GM12864 (cell line): ENCODE measurements at regions not wholly inside any gene's neighbourhood (a gene's known extent, or its start where the extent isn't known, plus 50 kb on each side); places are given as distances from the start of the nearest gene placed in this dataset.
"Not testable (repeated sequence)": the region's sequence is repeated elsewhere in the genome, so short reads cannot be mapped to it uniquely, and the experiment has no call there.

Experiments used
- DNase-seq: peaks from one replicate; pipeline ENCODE4 v3.0.0-alpha.2; 2011; ENCODE audit warnings: low read depth
- H3K4me3 ChIP-seq: 2 replicates; pipeline ENCODE4 v1.5.1; 2011; ENCODE audit warnings: mild to moderate bottlenecking, low read depth, low read length, control low read depth
- TF ChIP-seq, protein P1 (sequence below): IDR thresholded peaks from 2 replicates; pipeline ENCODE4 v1.5.1; 2011; ENCODE audit warnings: low read depth, mild to moderate bottlenecking, moderate library complexity, low read length, control low read depth, inconsistent platforms; ENCODE audit errors: missing control alignments

DNA sequence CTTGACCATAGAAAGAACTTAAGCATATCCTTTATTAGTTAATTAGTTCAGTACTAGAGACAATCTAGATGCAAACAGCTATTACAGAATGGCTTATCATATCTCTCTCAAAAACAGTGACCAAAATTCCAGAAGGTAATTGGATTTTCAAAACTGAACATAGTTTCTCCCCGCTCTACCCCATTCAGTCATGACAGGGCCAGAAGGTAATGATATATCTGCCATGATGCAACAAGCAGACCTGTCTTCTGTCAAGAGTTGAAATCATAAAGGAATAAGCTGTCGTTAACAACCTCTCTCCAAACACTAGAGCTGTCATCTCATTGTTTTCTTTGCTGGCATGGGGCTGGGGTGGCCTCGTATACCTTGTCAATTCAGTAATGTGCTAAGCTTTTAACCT lies 200.5 kb upstream of the POU5F2 start:
- no peak for DNase-seq
- H3K4me3 ChIP-seq: no peak overlapping the region
- TF ChIP-seq, protein P1, sequence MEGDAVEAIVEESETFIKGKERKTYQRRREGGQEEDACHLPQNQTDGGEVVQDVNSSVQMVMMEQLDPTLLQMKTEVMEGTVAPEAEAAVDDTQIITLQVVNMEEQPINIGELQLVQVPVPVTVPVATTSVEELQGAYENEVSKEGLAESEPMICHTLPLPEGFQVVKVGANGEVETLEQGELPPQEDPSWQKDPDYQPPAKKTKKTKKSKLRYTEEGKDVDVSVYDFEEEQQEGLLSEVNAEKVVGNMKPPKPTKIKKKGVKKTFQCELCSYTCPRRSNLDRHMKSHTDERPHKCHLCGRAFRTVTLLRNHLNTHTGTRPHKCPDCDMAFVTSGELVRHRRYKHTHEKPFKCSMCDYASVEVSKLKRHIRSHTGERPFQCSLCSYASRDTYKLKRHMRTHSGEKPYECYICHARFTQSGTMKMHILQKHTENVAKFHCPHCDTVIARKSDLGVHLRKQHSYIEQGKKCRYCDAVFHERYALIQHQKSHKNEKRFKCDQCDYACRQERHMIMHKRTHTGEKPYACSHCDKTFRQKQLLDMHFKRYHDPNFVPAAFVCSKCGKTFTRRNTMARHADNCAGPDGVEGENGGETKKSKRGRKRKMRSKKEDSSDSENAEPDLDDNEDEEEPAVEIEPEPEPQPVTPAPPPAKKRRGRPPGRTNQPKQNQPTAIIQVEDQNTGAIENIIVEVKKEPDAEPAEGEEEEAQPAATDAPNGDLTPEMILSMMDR: no peak

DNA sequence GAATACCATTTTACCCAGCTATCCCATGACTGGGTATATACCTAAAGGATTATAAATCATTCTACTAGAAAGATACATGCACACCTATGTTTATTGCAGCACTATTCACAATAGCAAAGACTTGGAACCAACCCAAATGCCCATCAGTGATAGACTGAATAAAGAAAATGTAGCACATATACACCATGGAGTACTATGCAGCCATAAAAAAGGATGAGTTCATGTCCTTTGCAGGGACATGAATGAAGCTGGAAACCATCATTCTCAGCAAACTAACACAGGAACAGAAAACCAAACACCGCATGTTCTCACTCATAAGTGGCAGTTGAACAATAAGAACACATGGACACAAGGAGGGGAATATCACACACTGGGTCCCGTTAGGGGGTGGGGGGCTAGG lies 191.9 kb upstream of the POU5F2 start:
- not testable (repeated sequence) for DNase-seq, H3K4me3 ChIP-seq

DNA sequence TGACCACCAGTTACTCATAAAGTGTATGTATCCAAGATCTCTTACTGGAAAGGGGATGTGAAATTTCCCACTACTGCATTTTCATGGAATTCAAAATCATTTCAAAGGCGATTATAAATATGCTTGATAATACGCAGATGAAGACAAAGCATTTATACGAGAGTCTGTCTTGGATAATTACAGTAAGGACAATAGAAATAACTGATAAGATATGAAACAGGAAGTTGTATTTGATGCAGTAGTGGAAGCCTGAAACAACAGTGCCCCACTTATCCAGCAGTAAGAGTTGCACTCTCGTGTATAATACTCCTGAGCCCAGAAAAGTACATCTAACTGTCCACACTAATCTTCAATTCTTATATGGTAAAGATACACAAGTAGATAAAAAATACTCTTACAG lies 188.7 kb upstream of the POU5F2 start:
- TF ChIP-seq, protein P1: no peak
- DNase-seq: no peak
- H3K4me3 ChIP-seq: no peak overlapping the region

DNA sequence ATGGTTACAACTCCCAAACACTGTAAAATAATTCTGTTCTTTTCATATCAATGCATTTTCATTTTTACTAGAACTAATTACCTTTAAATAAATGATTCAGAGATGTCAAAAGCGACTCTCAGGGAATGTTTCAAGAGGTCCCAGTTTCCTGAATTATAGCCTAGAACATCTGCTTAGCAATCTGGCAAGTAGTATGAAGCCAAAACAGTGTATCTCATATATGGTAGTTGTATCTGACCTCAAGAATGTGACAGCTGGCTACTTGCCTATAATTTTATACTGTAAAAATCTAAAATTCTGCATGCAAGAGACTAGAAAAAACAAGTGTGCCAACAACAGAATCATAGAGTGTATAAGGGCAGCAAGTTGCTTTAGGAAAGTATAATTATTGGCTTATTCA lies 187.7 kb upstream of the POU5F2 start:
- H3K4me3 ChIP-seq: no peak overlapping the region
- no peak for DNase-seq
- TF ChIP-seq, protein P1: no peak

DNA sequence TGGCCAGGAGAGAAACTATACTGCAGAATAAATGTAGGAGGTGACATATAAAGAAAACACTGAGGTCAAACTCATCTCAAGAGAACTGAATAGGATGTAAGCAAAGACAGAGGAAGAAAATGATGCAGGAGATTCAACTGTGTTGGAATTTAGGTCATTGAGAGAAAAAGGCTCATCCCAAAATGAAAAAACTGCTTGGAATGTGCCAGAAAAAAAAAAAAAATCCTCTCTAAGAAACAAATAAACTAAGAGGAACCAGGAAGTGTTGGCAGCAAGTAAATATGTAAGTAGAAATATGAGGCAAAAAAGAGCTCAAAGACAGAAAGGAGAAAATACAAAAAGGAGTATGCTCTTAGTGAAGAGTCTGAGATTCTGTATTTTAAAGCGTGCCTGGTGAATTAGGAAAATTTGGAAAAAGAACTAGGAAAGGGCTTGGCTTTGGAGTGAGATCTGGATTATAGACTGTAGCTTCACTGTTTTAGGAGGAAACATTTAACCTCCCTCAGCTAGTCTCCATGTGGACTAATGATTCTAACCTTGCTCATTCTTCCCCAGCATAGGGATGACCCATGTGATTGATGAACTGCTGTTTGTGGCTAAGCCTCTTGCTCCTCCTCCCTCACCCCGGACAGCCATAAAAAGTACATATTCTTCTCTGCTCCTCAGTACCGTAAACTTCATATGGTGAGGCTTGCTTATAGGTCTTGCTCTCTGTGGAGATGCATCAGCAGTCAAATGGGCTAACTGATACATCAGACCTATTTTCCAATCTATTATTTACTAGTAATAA lies 185.6 kb upstream of the POU5F2 start:
- TF ChIP-seq, protein P1: no peak
- no peak overlapping the region for H3K4me3 ChIP-seq
- DNase-seq: no peak

DNA sequence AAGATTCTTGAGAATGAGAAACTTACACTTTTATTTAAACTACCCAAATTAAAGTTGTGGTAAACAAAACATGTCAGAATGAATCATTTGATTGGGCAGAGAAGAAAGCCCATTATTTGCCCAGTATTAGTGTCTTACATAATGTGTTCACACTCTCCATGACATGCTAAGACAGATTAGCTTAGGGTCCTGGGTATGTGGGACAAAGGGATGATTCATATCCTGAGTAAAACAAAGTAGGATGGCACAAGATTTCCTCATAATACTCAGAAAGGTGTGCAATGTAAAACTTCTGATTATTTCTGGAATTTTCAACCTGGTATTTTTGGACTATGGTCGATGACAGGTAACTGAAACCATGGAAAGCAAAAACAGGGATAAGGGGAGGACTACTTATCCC lies 183.9 kb upstream of the POU5F2 start:
- DNase-seq: no peak
- H3K4me3 ChIP-seq: no peak overlapping the region
- TF ChIP-seq, protein P1: no peak

DNA sequence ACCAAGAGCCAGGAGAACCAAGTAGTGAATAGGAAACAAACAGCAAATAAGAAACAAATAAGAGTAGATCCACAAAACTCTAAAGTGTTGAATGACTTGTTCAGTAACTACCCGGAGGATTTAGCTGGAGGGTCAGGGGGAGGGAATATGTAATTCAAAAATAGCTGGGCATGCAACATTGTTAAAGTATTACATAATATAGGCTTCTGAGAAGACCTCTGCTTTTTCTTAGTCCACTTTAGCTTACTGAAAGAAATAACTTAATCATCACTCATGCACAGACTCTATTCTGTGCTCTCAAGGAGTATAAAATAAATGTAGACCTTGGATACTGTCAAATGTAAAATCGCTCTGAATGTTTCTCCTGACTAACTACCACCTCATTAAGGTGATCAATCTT lies 183.2 kb upstream of the POU5F2 start:
- no peak overlapping the region for H3K4me3 ChIP-seq
- no peak for DNase-seq
- TF ChIP-seq, protein P1: no peak

DNA sequence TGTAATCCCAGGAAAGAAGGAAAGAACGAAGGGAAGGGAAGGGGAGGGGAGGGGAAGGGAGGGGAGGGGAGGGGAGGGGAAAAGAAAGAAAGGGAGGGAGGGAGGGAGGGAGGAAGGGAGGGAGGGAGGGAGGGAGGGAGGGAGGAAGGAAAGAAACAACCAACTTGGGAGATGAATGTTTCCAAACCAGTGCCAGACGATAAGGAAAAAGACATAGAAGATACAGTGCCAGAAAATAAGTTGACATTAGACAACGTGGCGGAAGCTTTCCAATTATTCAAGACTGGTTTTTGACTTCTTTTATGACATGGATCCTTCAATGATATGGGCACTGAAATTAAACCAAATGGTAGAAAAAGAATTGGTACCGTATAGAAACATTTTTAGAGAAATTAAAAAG lies 181.2 kb upstream of the POU5F2 start:
- DNase-seq: no peak
- no peak overlapping the region for H3K4me3 ChIP-seq
- TF ChIP-seq, protein P1: no peak
